GM12892 (cell line): ENCODE measurements at regions not wholly inside any gene's neighbourhood (a gene's known extent, or its start where the extent isn't known, plus 50 kb on each side); places are given as distances from the start of the nearest gene placed in this dataset.

Experiments used
- POLR2A ChIP-seq: IDR thresholded peaks from 2 replicates; pipeline ENCODE4 v1.6.1; 2011; ENCODE audit warnings: low read depth, low read length, control low read depth
- POLR2AphosphoS5 ChIP-seq: IDR thresholded peaks from 2 replicates; pipeline ENCODE4 v1.6.1; 2011; ENCODE audit warnings: low read depth, low read length, control low read depth

GRCh38 chr18:76102156-76102555, 392.9 kb downstream of the ZNF516 start:
- TF ChIP-seq POLR2A (no peak), POLR2AphosphoS5 (no peak)
